ENCODE measurements at regions not wholly inside any gene's neighbourhood (a gene's known extent, or its start where the extent isn't known, plus 50 kb on each side); places are given as distances from the start of the nearest gene placed in this dataset.

DNA sequence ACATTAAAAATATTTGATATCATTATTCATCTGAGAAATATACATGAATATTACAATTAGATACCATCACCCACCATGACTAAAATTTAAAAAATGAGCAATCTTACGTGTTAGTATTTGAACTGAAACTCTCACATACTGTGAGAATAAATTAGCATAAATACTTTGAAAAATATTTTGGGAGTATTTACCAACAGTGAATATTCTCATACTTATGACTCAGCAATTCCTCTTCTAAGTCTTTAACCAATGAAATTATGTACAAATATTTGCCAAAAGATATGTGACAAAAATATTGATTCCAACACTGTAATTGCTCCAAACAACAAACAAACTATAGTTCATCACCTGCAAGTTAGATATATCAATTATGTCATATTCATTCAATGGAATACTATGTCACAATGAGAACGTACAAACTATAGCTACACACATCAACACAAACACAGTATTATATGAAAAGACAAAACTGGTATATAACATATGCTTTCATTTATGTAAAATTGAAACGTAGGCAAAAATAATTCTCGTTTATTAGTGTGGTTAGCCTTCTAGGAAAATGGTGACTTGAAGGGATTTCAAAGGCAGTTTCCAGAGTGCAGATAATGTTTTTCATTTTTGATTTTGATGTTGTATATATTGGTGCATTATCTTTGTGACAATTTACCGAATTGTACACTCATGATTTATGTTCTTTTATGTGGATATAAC lies 742.2 kb downstream of the SLC16A7 start:
- DNase-seq (ENCODE audit: low spot score): no peak

DNA sequence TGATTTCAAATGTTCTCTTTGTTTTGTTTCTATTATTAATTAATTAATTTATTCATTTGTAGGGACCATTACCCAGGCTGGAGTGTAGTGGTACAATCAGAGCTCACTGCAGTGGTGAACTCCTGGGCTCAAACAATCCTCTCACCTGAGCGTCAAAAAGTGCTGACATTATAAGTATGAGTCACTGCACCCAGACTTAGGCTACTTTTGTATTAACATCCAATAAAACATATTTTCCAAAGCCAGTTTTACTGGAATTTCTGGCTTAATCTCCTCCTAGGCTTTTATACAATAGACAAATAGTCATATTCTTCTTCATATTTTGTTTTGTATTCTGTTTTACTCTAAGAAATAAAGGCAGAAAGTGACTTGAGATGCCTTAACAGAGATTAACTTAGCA lies 749.6 kb downstream of the SLC16A7 start:
- DNase-seq (ENCODE audit: low spot score): no peak

GRCh38 chr12:60349232-60349978 lies 753.6 kb downstream of the SLC16A7 start:
- no peak for DNase-seq (ENCODE audit: low spot score)

DNA sequence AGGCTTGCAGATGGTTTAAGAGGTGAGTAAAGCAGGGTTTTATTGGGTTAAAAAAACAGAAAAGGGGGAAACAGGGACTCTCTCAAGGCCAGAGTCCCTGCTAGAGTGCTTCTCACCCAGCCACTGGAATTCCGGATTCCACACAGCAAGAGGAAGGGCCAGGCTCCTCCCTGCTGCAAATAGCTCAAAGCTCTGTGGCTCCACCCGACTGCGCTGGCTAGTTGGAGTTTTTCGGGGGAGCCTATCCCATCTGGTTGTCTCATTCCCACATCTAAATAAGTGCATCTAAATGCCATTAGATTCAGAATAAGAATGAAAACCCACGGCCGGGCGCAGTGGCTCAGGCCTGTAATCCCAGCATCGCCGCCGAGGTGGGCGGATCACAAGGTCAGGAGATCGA lies 791.5 kb downstream of the SLC16A7 start:
- no peak for DNase-seq (ENCODE audit: low spot score)

GRCh38 chr12:60391051-60391450 lies 795.2 kb downstream of the SLC16A7 start:
- no peak for DNase-seq (ENCODE audit: low spot score)

- no peak for DNase-seq (ENCODE audit: low spot score)
Measured at GRCh38 chr12:60391791-60392190, 796.0 kb downstream of the SLC16A7 start.

DNA sequence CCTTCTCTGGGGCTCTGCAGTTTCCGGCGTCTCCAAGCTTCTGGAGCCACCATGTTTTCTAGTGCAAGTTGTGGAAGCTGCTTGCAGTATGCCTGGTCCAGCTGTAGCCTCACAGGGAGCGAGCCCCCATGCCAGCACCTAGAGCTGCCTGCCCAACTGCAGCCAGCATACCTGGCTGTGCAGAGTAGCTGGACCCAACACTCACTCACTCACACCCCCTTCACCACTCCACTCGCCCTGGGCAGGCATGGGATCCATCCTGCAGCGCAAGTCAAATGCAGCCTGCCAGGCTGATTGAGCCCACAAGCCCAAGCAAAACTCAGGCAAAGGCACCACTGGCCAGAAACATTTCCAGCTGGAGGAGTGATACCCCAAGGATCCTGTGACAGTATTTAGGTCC lies 797.3 kb downstream of the SLC16A7 start:
- no peak for DNase-seq (ENCODE audit: low spot score)

DNA sequence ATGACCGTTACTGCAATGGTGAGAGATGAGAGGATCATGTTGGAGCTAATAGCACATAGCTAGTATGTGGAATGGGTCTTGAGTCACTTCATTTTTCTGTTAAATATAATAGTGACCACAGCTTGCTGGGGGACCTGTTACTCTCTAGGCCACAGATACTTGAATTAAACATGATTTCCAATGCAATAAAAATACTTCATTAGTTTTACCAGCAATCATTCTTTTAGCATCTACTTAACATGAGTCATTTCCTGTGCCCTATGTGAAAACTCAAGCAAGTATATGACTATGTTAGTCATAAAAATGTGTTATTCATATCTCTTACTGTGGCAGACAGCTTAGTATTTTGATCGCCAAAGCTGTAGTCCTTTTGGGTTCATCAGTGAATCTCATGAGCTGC lies 798.8 kb downstream of the SLC16A7 start:
- DNase-seq (ENCODE audit: low spot score): no peak

DNA sequence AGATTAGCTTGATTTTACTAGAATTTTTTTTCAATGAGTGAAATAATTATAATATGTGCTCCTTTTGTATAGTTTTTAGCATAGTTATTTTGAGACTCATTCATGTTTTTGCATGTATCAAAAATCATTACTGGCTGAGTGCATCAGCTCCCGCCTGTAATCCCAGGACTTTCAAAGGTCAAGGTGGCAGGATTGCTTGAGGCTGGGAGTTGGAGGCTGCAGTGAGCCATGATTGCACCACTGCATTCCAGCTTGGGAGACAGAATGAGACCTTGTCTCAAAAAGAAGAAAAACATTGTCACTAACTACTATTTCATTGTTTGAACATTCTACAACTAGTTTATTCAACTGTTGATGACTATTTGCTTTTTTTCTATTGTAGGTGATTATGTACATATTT lies 802.7 kb downstream of the SLC16A7 start:
- DNase-seq (ENCODE audit: low spot score): no peak

DNA sequence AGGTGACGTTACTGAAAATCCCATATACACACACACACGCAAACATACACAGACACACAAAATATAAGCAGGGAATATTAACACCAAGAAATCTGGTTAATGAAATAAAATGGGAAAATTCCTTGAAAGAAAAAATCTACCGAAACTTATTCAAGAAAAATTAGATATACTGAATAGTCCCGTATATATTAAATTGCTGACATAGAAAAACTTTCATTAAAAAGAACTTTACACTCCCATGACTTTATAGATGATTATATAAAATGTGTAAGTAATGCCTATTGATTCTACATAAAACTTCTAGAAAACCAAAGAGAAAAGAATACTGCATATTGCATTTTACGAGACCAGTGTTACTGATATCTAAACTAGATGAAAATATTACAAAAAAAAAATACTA lies 803.2 kb downstream of the SLC16A7 start:
- DNase-seq (ENCODE audit: low spot score): no peak

GRCh38 chr12:60402996-60403395 lies 807.2 kb downstream of the SLC16A7 start:
- DNase-seq (ENCODE audit: low spot score): no peak

DNA sequence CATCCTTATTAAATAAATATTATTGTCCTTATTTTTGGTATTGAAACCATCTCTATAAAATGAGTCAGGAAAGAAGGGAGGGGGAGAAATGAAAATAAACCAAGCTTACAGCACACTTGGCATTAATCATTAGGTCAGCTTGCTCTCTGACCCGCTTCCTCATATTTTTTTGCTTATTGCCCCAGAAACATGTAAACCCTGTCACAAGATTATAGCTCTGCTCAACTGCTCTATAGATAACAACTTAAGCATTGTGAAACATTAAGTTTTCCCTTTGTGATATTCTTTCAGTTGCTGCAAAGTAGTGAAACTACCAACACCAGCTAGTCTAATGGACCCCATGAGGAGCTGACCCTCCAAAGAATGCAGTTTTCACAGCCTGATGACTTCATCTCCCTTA lies 819.5 kb downstream of the SLC16A7 start:
- DNase-seq (ENCODE audit: low spot score): no peak

DNA sequence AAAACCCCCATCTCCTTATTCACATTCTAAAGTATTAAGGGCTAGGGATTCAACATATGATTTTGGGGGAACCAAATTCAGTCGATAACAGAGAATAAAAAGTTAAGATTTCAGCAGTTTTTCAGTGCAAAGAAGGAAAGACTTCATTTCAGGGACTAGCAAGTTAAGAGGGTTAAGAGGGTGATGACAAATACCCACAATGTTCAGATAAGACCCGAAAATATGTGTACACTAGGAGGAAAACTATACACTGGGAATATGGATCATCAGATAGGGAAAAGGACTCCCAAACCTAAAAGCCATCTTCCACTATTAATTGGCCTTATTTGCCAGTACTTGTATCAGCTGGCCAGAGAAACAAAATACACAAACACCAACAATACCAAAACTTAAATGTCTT lies 824.2 kb downstream of the SLC16A7 start:
- DNase-seq (ENCODE audit: low spot score): no peak

DNA sequence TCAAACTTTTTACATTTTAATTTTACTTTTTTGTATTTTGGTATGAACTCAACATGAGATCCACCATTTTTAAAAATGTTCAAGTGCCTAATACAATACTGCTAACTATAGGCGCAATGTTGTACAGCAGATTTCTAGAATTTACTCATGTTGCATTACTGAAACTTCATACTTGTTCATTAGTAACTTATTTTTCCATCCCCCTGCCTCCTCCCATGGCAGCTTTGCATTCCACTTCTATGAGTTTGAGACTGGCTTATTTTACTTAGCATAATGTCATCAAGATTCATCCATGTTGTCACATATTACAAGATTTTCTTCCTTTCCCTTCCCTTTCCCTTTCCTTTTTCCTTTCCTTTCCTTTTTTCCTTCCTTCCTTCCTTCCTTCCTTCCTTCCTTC lies 825.9 kb downstream of the SLC16A7 start:
- no peak for DNase-seq (ENCODE audit: low spot score)

GRCh38 chr12:60437297-60437696 lies 841.5 kb downstream of the SLC16A7 start:
- DNase-seq (ENCODE audit: low spot score): no peak

DNA sequence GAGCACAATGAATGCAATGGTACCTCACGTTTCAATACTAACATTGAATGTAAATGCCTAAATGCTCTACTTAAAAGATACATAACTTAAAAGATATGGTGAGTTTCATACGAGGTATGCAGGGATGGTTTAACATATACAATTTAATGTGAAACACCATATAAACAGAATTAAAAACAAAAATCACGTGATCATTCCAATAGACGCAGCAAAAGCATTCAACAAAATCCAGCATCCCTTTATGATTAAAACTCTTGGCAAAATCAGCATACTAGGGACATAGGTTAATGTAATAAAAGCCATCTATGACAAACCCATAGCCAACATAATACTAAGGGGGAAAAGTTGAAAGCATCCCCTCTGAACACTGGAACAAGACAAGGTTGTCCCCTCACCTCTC lies 845.7 kb downstream of the SLC16A7 start:
- DNase-seq (ENCODE audit: low spot score): no peak

DNA sequence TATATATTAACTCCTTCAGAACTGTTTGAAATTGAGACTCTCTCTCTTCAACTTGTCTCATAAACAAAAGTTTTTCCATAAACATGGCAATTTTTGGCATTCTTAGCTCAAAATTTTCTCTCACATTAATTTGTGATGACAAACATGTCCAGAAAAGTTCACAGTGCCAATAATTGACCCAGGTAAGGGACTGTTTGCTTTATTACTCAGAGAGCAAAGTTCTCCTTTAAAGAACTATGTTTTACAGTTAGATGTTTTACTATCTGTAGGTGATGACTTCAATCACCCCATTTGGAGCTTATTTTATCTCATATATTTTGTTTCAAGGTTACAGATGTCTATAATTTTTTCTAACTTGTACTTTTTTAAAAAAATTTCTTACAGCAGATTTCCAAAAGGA lies 855.6 kb downstream of the SLC16A7 start:
- DNase-seq (ENCODE audit: low spot score): no peak

GRCh38 chr12:60465060-60465459 lies 869.2 kb downstream of the SLC16A7 start:
- no peak for DNase-seq (ENCODE audit: low spot score)

GRCh38 chr12:60468546-60468945 lies 872.7 kb downstream of the SLC16A7 start:
- no peak for DNase-seq (ENCODE audit: low spot score)

GRCh38 chr12:60475825-60476224 lies 880.0 kb downstream of the SLC16A7 start:
- DNase-seq (ENCODE audit: low spot score): no peak

DNA sequence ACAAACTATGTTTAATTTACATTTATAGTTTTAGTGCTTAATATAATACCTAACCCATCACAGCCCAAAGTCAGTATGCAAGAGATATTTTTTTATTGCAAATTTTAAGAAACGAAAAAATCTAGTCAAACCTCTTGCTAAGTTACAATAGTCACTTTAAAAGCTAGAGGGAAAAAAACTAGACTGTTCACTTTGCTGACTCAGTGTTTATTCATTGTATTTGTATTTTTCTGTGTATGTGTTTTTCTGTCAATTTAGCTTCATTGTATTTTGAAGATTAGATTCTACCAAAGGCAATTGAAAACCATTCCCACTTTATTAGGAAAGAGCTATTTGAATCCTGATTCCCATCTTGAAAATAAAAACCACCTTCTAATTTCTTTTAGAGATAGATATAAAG lies 891.5 kb downstream of the SLC16A7 start:
- no peak for DNase-seq (ENCODE audit: low spot score)

DNA sequence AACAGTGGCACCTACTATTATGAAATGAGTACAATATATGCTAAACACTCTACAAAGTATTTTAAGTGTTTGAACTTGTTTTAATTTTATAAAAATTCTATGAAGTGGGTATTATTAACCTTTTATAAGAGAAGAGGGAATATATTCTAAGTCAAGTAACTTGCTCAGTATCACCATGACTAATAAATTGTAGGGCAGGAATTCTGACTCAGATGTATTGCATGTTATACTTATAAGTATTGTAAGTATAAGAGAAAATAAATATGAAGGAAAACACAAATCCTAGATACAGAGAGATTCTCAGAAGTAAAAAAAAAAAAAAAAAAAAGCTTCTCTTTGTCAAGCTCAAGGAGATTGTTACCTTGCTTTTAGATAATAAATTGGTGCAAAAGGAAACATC lies 893.2 kb downstream of the SLC16A7 start:
- no peak for DNase-seq (ENCODE audit: low spot score)

DNA sequence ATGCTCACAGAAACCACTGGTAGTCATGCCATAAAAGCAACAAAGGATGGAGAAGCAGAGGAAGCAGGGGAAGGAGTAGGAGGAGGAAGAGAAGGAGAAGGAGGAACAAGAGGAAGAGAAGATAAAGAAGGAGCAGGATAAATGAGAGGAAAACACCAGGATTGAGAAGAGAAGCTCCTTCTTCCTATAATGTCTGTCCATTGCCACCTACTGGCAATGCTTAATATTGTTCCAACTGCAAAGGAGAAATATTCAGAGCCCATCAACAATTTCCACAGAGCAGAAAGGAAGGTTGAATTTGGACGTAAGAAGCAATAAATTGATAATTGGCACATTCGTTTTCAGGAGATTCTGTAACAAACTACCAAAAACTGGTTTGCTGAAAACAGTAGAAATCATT lies 898.4 kb downstream of the SLC16A7 start:
- no peak for DNase-seq (ENCODE audit: low spot score)

GRCh38 chr12:60498656-60499055 lies 902.8 kb downstream of the SLC16A7 start:
- no peak for DNase-seq (ENCODE audit: low spot score)

Measured in putamen (tissue), 1 donor.